Stimulated activated CD8-positive, alpha-beta memory T cell treated with anti-CD3 and anti-CD28 coated beads, Interleukin-15, amount 100 ng/mL, for 1 hour (primary cell): ENCODE measurements at regions not wholly inside any gene's neighbourhood (a gene's known extent, or its start where the extent isn't known, plus 50 kb on each side); places are given as distances from the start of the nearest gene placed in this dataset.

Source experiments
- DNase-seq: peaks from one replicate; pipeline ENCODE4 v3.0.0-alpha.2; 2020; ENCODE audit warnings: low read depth

DNA sequence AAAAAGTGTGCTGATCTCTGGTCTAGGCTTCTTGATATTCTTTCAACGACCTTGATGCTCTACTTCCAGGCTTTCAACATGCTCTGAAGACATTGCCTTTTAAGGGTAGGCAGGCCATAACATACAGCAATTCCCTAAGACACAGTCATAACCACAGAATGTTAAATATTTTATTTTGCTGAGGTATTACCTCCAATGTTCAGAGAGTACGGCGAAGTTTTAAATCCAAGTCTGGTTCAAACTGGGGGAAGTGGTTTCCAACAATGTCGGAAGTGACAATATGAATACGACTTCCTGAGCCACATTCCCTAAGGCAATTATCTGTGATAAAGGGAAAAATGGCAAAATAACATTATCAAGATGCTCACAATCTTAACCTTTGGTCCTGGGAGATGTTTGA lies 1077.9 kb upstream of the PIK3C3 start:
- no peak for DNase-seq

DNA sequence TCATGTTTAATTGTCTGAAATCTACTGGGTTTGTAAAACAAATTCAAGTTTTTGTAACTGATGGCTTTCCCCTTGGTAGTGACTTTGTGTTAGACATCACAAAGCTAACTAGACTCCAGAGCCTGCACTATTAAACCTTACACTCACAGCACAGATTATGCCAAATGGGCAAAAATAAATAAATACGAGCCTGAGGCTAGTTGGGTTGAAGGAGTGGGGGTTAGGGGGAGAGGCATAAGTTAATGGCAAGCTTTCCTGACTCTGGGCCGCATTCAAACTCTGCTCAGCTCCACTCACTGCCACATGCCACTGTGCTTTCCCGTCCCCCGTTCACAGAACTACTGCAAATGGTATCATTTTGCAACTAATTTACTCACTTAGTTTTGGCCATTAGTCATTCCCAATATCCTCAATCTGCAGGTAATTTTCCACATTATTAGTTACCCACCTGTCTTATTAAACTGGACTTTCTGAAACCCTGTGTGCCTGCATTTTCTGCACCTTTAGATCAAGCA lies 1079.9 kb upstream of the PIK3C3 start:
- DNase-seq = no peak

DNA sequence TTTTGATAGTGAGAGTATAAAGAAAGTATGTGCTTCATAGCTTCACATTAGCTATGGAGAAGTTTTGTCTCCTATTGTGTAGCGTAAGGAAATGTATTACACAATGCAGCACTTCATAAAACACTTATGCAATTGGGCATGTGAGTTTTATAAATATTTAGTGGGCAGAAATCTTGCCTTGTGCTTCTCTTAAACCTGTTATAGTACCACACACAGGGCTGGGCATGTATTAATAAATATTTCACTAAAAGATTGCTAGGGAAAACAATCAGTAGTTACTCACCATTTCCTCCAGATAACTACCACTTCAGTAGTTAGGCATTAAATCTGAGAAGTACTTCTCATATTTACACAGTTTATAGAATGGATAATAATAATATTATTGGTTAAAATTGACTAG lies 1080.8 kb upstream of the PIK3C3 start:
- no peak for DNase-seq

DNA sequence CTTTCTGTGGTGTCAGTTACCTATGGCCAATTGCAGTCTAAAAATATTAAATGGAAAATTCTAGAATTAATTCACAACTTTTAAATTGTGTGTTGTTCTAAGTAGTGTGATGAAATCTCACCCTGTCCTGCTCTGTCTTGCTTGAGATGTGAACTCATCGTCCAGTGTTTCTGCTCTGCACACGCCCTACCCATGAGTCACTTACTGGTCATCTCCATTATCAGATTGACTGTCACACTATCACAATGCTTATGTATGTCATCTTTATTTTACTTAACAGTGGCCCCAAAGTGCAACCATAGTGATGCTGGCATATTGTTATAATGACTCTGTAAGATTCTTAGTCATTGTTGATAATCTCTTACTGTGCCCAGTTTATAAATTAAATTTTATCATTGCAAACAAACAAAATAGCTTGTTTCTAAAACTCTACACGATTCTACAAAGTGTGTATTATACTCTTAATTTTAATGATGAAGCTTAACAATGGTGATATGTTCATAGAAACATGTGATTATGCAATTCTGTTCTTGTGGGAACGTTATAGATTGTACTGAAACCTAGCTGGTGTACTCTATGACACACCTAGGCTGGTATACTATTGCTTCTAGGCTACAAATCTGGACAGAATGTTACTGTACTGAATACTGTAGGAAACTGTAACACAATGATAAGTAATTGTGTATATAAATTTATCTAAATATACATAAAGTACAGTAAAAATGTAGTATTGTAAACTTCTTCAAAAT lies 1086.8 kb upstream of the PIK3C3 start:
- DNase-seq = no peak

DNA sequence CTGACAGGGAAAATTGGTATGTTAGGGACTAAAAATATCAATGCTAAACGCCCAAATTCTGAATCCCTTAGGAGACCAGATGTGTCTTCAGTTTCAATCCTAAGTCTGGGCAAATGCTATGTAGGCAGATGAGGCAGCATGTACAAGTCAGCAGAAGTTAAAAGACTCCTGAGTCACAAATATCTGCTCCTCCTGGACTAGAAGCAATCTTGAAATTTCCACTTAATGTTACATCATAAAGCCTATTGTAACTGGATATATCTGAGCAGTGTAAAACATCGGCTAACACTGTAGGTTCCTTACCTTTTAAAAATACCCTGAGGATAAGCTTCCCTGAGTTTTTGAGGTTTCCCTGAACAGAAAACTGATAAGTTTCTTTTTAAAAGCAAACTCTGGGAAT lies 1087.6 kb upstream of the PIK3C3 start:
- DNase-seq = no peak

DNA sequence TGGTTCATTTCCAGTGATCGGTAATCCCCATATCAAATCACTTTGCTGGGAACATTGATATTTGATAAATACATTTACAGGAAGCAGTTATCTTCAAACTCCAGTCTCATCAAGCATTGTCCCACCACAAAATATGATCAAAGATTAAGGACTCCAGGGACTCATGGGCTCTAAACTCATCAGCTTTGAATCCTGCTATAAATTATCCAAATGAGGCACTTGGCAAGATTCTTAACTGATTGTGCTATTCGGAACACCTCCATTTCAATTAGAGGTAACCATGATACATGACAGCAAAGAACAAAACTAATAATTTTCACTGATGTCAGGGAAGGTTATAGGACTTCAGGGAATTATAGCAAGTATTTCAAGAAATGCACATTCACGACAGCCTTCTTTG lies 1088.1 kb upstream of the PIK3C3 start:
- DNase-seq = no peak

DNA sequence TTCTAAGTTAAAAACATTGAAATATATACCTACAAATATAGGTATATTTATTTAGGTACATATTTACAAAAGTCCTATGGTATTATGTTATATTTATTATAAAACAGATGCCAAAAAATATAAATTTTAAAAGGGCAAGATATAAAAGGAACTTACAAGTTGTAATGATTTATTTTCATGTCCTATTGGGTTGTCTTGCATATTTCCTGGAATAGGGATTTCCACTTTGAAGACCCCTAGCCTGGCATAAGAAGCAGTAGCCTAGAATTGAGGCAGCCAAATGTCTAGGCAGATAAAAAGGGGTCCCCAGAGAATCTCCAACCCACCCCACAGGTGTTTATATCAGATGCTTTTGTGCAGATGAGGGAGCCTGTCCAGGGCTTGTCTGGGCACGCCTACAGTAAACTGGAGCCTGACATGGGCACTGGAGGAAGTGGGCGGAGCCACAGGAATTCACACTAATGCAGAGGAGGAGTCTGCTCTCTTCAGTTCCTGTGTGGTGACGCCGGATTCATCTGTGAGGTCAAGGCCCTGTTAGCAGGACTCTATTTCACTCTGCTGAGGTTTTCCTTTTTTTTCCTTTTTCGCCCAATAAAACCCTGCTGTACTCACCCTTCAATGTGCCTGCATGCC lies 1088.9 kb upstream of the PIK3C3 start:
- no peak for DNase-seq

DNA sequence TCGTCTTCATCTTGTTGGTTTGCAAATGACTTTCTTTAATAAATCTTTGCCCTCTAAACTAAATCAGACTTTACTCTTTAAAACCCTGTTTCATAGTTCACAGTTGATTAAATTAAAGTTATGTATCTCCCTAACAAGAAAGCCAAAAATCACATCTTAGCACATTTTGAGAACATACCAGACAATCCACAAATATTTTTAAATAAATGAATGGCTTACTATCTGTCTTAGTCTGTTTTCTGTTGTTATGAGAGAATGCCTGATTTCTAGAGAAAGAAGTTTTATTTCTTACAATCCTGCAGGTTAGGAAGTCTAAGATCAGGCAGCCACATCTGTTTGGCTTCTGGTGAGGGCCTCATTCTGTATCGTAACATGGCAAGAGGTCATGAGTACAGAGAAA lies 1090.2 kb upstream of the PIK3C3 start:
- DNase-seq = no peak

DNA sequence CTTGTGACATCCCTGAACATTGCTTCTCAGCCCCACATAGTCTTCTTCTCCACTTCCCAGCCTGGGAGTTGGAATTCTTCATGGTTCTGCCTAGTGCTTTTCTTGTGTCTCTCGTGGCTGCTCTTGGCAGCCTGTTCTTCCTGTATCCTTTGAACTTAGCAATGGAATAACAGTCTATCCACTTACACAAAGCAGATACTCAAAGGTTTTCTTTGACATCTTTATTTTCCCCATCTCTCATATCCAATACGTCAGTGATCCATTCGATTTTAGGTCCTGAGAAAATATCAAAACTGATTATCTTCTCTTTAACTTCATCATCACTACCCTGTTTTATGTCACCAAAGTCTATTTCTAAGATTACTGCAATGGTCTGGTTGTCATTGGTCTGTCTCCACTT lies 1091.2 kb upstream of the PIK3C3 start:
- no peak for DNase-seq

DNA sequence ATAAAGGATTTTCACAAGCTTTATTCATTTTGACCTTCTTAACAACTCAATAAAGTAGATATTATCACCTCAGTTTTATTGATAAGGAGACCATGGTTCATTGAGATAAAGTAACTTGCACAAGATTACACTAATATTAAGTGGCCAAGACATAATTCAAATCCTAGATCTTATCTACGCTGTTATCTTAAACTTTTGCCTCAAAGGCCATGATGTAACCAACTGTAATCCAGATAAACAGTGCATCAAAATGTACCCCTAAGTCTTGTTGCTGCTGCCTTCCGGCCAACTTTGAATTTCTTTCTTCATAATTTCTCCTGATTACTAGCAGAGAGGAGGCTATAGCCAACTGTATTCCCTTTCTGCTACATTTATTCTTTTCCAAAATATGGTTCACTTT lies 1094.8 kb upstream of the PIK3C3 start:
- DNase-seq = no peak

DNA sequence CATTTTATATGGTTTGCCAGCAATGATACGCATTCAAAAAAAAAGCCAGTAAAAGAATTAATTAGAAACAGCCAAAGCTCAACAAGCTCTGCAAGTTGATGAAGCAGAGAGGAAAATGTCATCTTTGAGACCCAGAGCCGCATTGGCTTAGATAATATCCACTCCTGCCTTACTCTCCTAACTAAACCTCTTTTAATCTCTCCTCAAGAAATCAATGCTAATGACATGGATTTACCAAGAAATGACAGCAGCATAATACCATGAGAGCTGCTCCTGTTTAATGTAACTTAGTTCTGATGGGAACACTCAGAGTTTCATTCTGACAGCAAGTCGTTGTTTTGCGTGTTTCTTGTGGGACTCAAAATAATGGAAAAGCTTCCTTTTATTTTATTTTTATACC lies 1099.4 kb upstream of the PIK3C3 start:
- DNase-seq = no peak

DNA sequence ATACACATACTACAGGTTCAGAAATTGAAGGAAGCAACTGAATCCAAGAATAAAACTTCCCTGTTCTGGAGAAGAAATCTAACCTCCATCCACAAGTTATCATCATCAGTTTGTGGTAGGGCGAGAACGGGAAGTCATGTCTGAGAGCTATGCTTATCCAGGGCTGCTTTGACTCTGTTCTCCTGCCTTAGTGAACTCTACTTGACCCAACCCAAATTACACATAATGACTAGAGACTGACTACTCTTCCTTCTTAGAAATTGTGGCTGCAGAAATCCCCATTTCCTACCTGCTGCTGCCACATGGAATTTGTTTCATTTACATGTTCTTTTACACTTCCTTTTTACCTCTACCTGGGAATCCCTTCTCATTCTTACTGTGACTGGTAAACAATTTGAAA lies 1102.6 kb upstream of the PIK3C3 start:
- no peak for DNase-seq

DNA sequence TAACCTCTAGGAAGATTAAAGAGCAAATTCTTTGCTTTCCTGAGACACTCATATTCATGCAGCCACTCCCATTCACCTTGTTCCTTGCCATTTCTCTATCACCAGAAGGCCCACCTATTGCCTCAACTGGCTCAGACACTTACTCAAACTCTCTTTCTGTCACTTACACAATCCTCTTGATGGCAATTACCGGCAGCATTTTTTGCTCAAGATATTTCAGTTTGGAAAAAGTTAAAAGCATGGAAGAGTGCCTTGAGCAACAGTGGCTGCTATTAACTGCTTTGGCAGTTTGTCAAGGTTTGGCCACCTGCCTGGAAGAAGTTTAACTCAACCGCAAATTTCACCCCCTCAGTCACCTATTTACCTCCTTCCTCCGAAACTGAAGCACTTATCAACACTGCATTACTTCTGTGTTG lies 1104.0 kb upstream of the PIK3C3 start:
- DNase-seq = no peak

DNA sequence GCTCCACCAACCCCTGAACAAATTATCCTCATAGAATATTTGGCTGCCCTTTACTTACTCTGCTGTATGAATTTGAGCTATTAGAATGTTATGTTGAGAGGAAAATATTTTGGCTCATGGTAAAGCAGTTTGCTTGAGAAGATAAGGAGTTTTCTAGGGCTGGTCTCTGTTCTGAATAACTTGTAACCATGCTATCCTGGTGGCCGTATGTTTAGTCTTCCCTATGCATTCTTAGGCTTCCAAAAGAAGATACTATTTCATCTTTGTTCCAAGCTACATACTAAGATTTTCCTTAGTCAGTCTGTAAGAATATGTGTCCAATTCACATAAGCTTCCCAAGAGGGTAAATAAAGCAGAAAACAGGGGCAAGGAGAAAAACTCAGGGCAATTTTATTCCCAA lies 1105.1 kb upstream of the PIK3C3 start:
- DNase-seq = no peak

DNA sequence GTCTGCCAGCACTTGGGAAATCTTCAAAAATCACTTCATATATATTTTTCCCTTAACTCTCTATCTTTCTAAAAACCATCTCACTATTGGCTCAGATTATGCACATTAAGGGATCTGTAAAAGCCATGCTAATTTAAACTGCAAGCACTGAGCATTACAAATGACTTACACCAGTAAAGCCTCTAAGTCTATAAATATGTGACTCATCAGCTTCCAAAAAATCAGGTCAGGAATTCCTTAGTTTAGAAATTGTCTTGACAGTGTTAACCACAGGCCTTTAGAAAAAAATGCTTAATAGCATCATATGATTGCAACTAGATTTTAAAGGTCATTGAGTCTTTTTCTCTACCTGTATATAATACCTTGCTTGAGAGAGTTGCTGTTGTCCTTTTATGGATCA lies 1113.6 kb upstream of the PIK3C3 start:
- DNase-seq = no peak

DNA sequence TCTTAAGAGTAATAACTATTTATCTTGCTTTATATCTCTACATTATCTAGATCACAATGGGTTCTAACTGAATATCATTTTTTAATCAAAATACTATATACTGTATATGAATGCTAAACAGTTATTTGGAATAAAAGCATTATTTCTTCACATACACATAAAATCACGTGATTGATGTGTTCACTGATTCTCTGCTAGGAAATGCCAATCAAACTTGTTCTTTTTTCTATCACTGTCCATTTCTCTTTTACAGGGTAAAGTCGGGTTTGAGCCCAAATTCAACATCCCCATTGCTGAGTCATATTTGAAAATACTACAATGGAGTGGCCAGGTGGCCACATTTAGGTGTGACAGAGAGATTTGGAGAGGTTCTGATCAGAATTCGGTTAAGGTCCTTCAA lies 1114.0 kb upstream of the PIK3C3 start:
- DNase-seq = no peak

DNA sequence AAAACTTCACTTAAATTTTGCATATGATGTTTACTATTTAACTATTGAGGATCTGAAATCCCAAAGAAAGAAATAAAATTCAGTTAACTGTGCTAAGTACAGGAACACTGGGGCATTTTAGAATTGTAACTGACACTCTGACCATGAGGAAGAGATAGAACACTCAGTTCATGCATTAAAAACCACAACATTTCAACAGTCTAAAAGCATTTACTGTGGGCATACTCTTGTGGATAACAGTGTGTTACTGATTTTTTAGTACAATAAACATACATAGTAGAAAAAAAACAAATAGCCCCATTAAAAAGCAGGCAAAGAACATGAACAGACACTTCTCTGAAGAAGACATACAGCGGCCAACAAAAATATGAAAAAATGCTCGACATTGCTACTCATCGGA lies 1122.7 kb upstream of the PIK3C3 start:
- no peak for DNase-seq

DNA sequence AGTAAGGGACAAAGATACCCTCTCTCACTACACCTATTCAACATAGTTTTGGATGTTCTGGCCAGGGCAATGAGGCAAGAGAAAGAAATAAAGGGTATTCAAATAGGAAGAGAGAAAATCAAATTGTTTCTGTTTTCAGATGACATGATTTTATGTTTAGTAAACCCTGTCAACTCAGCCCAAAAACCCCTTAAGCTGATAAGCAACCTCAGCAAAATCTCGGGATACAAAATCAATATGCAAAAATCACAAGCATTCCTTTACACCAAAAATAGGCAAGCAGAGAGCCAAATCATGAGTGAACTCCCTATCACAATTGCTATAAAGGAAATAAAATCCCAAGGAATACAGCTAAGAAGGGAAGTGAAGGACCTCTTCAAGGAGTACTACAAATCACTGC lies 1130.7 kb upstream of the PIK3C3 start:
- DNase-seq = no peak

DNA sequence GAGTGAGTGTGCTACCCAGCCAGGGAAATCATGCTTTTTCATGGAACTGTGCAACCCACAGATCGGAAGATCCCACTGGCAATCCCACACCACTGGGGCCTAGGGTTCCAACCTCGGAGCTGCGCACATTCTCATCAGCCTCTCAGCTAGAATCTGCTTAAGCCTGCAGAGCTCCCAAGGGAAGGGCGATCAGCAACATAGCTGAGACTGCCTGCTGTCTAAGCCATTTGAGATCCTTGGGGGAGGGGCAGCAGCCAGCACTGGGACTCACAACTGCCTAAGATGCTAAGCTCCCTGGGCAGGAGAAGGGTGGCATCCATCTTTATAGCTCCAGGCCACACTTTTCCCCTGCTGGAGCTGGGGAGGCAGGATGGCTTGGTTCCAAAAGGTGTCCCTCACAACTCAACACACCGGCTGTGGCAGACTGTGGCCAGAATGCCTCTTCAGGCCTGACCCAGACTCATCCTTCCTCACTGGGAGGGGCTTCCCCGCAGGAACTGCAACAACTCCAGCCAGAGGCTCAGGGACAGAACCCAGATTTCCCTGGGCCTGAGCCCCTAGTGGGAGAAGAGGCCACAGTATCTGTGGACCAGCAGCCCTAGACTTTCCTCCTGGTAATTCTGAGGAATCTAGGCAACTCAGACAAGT lies 1133.3 kb upstream of the PIK3C3 start:
- no peak for DNase-seq

DNA sequence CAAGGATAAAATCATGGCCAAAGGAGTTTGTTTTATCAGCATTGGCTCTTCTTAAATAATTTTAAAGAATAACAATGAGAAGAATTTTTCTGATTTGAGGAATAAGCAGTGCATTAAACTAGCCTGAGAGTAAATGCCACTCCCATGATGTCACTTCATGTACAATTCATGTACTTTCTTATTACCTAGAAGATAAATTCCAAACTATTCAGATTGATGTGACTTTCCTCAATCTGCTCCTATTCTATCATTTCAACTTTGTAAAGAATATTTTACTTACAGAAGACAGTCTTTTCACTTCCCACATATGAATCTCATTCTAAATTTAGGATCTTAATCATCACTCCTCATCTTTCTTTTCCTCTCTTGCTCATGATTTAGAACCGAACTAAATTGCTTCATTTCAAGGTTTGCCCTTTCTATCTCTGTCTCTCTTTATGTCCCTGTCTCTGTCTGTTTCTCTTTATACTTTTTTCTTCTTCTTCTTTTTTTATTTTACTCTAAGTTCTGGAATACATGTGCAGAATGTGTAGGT lies 1142.0 kb upstream of the PIK3C3 start:
- DNase-seq = no peak

DNA sequence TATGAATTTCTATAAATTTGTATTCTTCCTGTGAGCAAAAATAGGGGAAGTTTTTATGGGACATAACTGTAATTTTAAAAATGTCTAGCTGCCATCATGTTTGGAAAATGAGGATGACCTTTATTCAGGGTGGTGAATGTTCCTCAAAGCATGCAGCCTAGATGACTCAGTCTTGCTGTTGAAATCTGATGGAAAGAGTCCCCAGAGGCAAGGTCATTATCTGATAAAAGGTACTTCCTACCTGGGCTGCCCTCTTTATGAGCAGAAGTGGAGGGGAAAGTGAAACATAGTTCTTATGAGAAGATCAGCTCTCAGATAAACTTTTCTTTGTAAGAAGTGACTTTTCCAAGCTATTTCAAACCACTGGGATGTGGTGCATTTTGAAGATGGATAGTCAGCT lies 1144.7 kb upstream of the PIK3C3 start:
- no peak for DNase-seq

DNA sequence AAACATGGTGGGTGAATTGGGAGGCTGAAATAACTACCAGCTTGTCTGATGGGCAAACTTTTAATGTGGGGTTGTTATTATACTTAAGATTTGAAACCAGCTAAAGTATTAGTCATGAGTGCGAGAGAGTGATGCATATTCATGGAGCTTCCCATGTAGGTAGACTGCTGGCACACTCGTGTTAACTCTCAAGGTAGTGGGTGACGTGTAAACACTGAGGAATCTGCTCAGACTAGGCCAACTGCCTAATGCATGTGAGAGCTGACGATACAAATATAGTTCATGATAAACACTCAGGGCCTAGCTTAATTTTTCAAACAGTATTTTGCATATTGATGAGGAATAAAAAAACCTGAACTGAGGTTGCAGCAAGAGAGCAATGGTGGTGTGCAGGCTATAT lies 1165.7 kb upstream of the PIK3C3 start:
- no peak for DNase-seq

DNA sequence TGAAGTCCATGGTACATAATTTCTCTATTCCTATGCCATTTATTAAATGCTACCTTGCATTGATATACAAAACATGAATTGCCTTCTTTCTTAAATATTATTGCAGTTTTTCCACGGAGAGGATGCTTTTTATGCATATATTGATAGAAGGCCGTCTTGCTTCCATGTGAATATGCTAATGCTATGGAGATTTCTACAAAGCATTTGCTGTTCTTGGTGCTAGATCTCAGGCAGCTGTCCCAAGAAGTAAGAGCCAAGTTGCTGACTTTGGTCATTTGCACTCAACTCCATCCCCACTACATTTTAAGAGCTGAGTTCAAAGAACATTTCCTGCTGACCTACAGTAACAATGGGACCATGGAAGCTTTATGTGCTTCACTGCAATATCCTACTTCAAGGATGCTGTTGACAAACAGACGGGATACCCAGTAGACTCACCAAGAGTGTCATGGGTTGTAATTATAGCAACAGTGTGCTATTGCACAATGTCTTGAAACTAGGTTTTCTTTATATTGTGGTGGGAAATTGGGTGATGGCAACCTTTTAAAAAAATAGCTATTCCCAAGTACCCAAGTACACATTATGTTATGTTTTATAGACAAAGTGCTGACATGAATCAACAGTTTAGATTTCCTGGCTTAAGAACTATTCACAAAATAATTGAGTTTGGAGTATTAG lies 1172.4 kb upstream of the PIK3C3 start:
- no peak for DNase-seq
